ENCODE measurements at regions not wholly inside any gene's neighbourhood (a gene's known extent, or its start where the extent isn't known, plus 50 kb on each side); places are given as distances from the start of the nearest gene placed in this dataset.
"Not testable (repeated sequence)": the region's sequence is repeated elsewhere in the genome, so short reads cannot be mapped to it uniquely, and the experiment has no call there.

DNA sequence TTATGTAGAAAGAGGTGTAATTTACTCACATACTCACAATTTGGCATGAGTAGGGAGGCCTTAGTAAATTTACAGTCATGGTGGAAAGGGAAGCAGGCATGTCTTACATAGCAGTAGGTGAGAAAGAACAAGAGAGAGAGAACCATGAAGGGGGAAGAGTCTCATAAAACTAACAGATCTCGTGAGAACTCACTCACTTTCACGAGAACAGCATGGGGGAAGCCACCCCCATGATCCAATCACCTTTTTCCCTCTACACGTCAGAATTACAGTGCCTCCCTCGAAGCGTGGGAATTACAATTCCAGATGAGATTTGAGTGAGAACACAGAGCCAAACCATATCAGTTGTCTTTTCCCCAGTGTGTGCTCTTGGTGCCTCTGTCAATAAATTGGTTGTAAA, 855.3 kb downstream of the TBL1XR1 start:
- no peaks in the 10 kb centered on the region for H3K36me3 Mint-ChIP-seq
- no peak overlapping the region for H3K4me3 Mint-ChIP-seq
- H3K9me3 Mint-ChIP-seq: peaks cover 4% of the 10 kb centered on the region
- DNase-seq: no peak
- no peaks in the 10 kb centered on the region for H3K27me3 Mint-ChIP-seq
- H3K4me1 Mint-ChIP-seq (ENCODE audit: low read depth): no peaks in the 10 kb centered on the region
- CTCF ChIA-PET: no interaction called here
- H3K27ac Mint-ChIP-seq: no peak overlapping the region
- POLR2A ChIA-PET: no interaction called here
- intact Hi-C loops (cut with micrococcal nuclease): no loop called here

DNA sequence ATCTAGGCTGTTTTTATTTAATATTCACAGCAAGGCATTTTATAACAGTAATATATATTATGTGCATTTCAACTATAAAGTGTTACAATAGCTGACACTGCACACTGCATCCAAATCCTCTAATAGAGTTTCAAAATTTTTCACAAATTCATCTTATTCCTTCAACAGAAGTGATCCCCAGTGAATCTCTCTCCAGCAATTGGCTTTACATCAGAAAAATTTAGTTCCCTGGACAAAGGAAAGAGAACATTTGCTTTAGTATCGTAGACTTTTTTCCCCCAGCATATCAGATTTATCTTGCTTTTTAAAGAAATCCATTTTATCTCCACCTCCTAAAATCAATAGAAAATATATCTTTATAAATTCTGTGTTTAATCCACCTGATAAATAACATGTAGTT, 868.6 kb downstream of the TBL1XR1 start:
- no peaks in the 10 kb centered on the region for H3K4me1 Mint-ChIP-seq (ENCODE audit: low read depth)
- H3K4me3 Mint-ChIP-seq: no peak overlapping the region
- no peaks in the 10 kb centered on the region for H3K27me3 Mint-ChIP-seq
- CTCF ChIA-PET: no interaction called here
- DNase-seq: no peak
- intact Hi-C loops (cut with micrococcal nuclease): no loop called here
- H3K27ac Mint-ChIP-seq: no peak overlapping the region
- no peaks in the 10 kb centered on the region for H3K36me3 Mint-ChIP-seq
- POLR2A ChIA-PET: no interaction called here
- H3K9me3 Mint-ChIP-seq: peaks cover 6% of the 10 kb centered on the region

DNA sequence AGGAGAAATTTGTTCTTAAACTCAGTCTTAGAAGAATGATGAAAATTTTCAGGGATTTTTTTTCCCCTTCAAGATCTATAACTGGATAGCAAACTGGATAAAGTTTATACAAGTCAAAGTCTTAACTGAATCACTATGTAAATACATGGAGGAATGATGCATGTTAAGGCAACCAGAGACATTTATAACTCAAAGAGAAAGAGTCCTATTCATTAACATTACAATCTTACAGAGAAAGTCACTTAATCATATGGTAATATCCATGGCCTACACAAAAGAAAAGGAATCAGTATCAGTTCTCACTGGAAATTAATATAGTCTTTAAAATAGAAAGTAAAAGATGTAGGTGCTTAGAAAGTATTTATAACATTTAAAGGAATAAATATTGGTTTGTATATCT, 869.1 kb downstream of the TBL1XR1 start:
- intact Hi-C loops (cut with micrococcal nuclease): no loop called here
- Mint-ChIP-seq H3K4me3 (no peak overlapping the region), H3K9me3 (peaks cover 7% of the 10 kb centered on the region), H3K36me3 (no peaks in the 10 kb centered on the region), H3K27me3 (no peaks in the 10 kb centered on the region), H3K4me1 (ENCODE audit: low read depth) (no peaks in the 10 kb centered on the region), H3K27ac (no peak overlapping the region)
- ChIA-PET CTCF (no interaction called here), POLR2A (no interaction called here)
- DNase-seq: no peak

DNA sequence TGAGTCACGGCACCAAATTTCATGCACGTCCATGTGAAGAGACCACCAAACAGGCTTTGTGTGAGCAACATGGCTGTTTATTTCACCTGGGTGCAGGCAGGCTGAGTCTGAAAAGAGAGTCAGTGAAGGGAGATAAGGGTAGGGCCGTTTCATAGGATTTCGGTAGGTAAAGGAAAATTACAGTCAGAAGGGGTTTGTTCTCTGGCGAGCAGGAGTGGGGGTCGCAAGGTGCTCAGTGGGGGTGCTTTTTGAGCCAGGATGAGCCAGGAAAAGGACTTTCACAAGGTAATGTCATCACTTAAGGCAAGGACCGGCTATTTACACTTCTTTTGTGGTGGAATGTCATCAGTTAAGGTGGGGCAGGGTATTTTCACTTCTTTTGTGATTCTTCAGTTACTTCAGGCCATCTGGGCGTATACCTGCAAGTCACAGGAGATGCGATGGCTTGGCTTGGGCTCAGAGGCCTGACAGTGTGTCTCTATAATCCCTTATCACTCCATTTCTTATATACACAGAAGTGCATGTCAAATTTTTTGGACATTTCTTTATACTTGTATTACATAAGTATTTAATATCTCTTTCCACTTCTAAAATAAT, 870.3 kb downstream of the TBL1XR1 start:
- intact Hi-C loops (cut with micrococcal nuclease): not testable (repeated sequence)

GRCh38 chr3:176321532-176321931, 875.8 kb downstream of the TBL1XR1 start:
- H3K4me3 Mint-ChIP-seq; H3K9me3 Mint-ChIP-seq; DNase-seq; H3K36me3 Mint-ChIP-seq; H3K27me3 Mint-ChIP-seq; H3K27ac Mint-ChIP-seq; H3K4me1 Mint-ChIP-seq (ENCODE audit: low read depth); CTCF ChIA-PET; intact Hi-C loops (cut with micrococcal nuclease); POLR2A ChIA-PET: not testable (repeated sequence)

More for the DNA sequence above, 870.3 kb downstream of the TBL1XR1 start:
- H3K4me1 Mint-ChIP-seq (ENCODE audit: low read depth); CTCF ChIA-PET; H3K27me3 Mint-ChIP-seq; H3K36me3 Mint-ChIP-seq; H3K4me3 Mint-ChIP-seq; POLR2A ChIA-PET; H3K9me3 Mint-ChIP-seq; H3K27ac Mint-ChIP-seq; DNase-seq: not testable (repeated sequence)

GRCh38 chr3:176321099-176321498, 876.2 kb downstream of the TBL1XR1 start:
- ChIA-PET CTCF (no interaction called here), POLR2A (no interaction called here)
- Mint-ChIP-seq H3K27ac (no peak overlapping the region), H3K27me3 (no peaks in the 10 kb centered on the region), H3K36me3 (no peaks in the 10 kb centered on the region), H3K4me3 (no peak overlapping the region), H3K4me1 (ENCODE audit: low read depth) (no peaks in the 10 kb centered on the region), H3K9me3 (peaks cover 6% of the 10 kb centered on the region)
- intact Hi-C loops (cut with micrococcal nuclease): no loop called here
- DNase-seq: no peak

DNA sequence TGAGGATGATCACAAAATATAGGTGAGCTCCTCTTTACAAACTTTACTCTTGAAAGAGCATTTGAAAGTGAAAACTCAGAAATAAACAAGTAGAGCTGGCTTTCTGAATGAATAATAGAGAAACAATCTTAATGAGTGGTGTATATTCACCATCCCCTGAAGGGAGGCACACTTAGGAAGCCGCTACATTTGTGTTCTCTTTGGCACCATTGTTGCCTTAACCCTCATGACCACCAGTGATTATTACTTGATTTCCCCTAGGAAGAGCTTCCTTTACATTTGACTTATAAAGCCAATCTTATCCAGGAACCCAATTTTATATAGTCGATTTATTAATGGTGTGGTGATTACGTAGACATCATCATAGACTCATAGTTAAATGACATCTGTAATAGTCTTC, 883.9 kb downstream of the TBL1XR1 start:
- H3K4me1 Mint-ChIP-seq (ENCODE audit: low read depth): no peaks in the 10 kb centered on the region
- ChIA-PET POLR2A (no interaction called here), CTCF (no interaction called here)
- H3K4me3 Mint-ChIP-seq: no peak overlapping the region
- intact Hi-C loops (cut with micrococcal nuclease): no loop called here
- no peaks in the 10 kb centered on the region for H3K27me3 Mint-ChIP-seq
- H3K9me3 Mint-ChIP-seq: peaks cover 2% of the 10 kb centered on the region
- no peak for DNase-seq
- H3K27ac Mint-ChIP-seq: no peak overlapping the region
- no peaks in the 10 kb centered on the region for H3K36me3 Mint-ChIP-seq

DNA sequence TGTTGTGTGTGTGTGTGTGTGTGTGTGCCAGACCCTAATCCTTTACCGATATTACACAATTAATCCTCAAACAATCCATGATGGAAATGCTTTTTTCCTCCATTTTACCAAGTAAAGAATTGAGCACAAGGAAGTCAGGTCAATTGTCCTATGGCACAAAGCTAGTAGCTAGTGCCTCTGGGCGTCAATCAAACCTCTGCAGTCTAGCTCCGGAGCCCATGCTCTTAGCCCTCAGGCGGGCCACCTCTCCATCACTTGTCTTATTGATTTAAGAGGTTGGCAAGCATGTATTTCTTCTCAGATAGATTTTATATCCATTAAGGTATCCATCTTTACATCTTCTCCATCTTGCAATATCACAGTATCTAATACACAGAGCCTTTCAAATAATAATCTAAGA, 886.6 kb downstream of the TBL1XR1 start:
- POLR2A ChIA-PET: no interaction called here
- Mint-ChIP-seq H3K9me3 (peaks cover 2% of the 10 kb centered on the region), H3K27me3 (no peaks in the 10 kb centered on the region), H3K4me1 (ENCODE audit: low read depth) (no peaks in the 10 kb centered on the region), H3K36me3 (no peaks in the 10 kb centered on the region), H3K4me3 (no peak overlapping the region), H3K27ac (no peak overlapping the region)
- intact Hi-C loops (cut with micrococcal nuclease): no loop called here
- CTCF ChIA-PET: interaction anchor here (0.7 kb wide), 1 partner anchor 9 kb away, joined by 3 read pairs; no protein-coding TSS in a partner anchor
- no peak for DNase-seq

GRCh38 chr3:176302271-176302670, 895.0 kb downstream of the TBL1XR1 start:
- H3K27me3 Mint-ChIP-seq: no peaks in the 10 kb centered on the region
- H3K36me3 Mint-ChIP-seq: no peaks in the 10 kb centered on the region
- POLR2A ChIA-PET: no interaction called here
- intact Hi-C loops (cut with micrococcal nuclease): no loop called here
- no peaks in the 10 kb centered on the region for H3K4me1 Mint-ChIP-seq (ENCODE audit: low read depth)
- DNase-seq: no peak
- H3K9me3 Mint-ChIP-seq: no peaks in the 10 kb centered on the region
- no peak overlapping the region for H3K4me3 Mint-ChIP-seq
- CTCF ChIA-PET: no interaction called here
- no peak overlapping the region for H3K27ac Mint-ChIP-seq

GRCh38 chr3:176296066-176296597, 901.1 kb downstream of the TBL1XR1 start:
- DNase-seq: no peak
- Mint-ChIP-seq H3K27ac (no peak overlapping the region), H3K36me3 (no peaks in the 10 kb centered on the region), H3K4me1 (ENCODE audit: low read depth) (no peaks in the 10 kb centered on the region), H3K4me3 (no peak overlapping the region), H3K27me3 (no peaks in the 10 kb centered on the region), H3K9me3 (peaks cover 7% of the 10 kb centered on the region)
- intact Hi-C loops (cut with micrococcal nuclease): no loop called here
- ChIA-PET CTCF (no interaction called here), POLR2A (no interaction called here)

DNA sequence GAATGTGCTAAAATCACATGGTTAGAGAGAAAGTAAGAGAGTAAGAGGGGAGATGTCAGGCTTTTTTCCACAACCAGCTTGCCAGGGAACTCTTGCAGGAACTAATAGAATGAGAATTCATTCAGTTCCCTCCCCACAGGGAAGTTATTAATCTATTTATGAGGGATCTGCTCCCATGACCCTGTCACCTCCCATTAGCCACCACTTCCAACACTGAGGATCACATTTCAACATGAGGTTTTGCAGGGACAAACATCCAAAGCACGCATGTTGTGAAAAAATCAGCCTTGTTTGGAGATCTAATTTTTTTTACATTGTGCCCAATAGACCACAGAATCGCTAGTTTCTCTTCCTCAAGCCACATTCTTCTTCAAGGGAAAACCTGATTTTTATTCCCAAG, 904.0 kb downstream of the TBL1XR1 start:
- Mint-ChIP-seq H3K9me3 (peaks cover 7% of the 10 kb centered on the region), H3K4me1 (ENCODE audit: low read depth) (no peaks in the 10 kb centered on the region), H3K4me3 (no peak overlapping the region), H3K27ac (no peak overlapping the region), H3K27me3 (no peaks in the 10 kb centered on the region), H3K36me3 (no peaks in the 10 kb centered on the region)
- ChIA-PET CTCF (no interaction called here), POLR2A (no interaction called here)
- intact Hi-C loops (cut with micrococcal nuclease): no loop called here
- DNase-seq: no peak

- Mint-ChIP-seq H3K4me1 (ENCODE audit: low read depth) (no peaks in the 10 kb centered on the region), H3K4me3 (no peak overlapping the region), H3K9me3 (peaks cover 3% of the 10 kb centered on the region), H3K36me3 (no peaks in the 10 kb centered on the region), H3K27ac (no peak overlapping the region), H3K27me3 (no peaks in the 10 kb centered on the region)
- intact Hi-C loops (cut with micrococcal nuclease): no loop called here
- ChIA-PET CTCF (no interaction called here), POLR2A (no interaction called here)
- DNase-seq: no peak
Measured at GRCh38 chr3:176286476-176287085, 910.7 kb downstream of the TBL1XR1 start.

- DNase-seq: no peak
- Mint-ChIP-seq H3K4me3 (no peak overlapping the region), H3K27me3 (no peaks in the 10 kb centered on the region), H3K4me1 (ENCODE audit: low read depth) (no peaks in the 10 kb centered on the region), H3K27ac (no peak overlapping the region), H3K9me3 (peaks cover 1% of the 10 kb centered on the region), H3K36me3 (no peaks in the 10 kb centered on the region)
- intact Hi-C loops (cut with micrococcal nuclease): no loop called here
- ChIA-PET CTCF (no interaction called here), POLR2A (no interaction called here)
Measured at GRCh38 chr3:176275538-176275937, 921.7 kb downstream of the TBL1XR1 start.
